ENCODE measurements at regions not wholly inside any gene's neighbourhood (a gene's known extent, or its start where the extent isn't known, plus 50 kb on each side); places are given as distances from the start of the nearest gene placed in this dataset.

- no peak for DNase-seq
These were observed 59.9 kb downstream of the BMP4 start for GRCh38 chr14:53896726-53897125.

- no peak for DNase-seq
These were observed 62.2 kb downstream of the BMP4 start for GRCh38 chr14:53894456-53894855.

GRCh38 chr14:53893374-53893773 is 63.3 kb downstream of the BMP4 start:
- no peak for DNase-seq

GRCh38 chr14:53890611-53891101 is 66.0 kb downstream of the BMP4 start:
- no peak for DNase-seq

- no peak for DNase-seq
These were observed 67.9 kb downstream of the BMP4 start for GRCh38 chr14:53888535-53889386.

GRCh38 chr14:53885136-53885640 is 71.4 kb downstream of the BMP4 start:
- no peak for DNase-seq

GRCh38 chr14:53884601-53885000 is 72.0 kb downstream of the BMP4 start:
- DNase-seq = no peak

GRCh38 chr14:53883739-53884138 is 72.9 kb downstream of the BMP4 start:
- DNase-seq = no peak

GRCh38 chr14:53882684-53883083 is 73.9 kb downstream of the BMP4 start:
- no peak for DNase-seq

- no peak for DNase-seq
These were observed 74.7 kb downstream of the BMP4 start for GRCh38 chr14:53881921-53882320.

- no peak for DNase-seq
These were observed 75.3 kb downstream of the BMP4 start for GRCh38 chr14:53881161-53881871.

GRCh38 chr14:53880761-53881160 is 75.9 kb downstream of the BMP4 start:
- no peak for DNase-seq

GRCh38 chr14:53879747-53880146 is 76.9 kb downstream of the BMP4 start:
- no peak for DNase-seq

GRCh38 chr14:53879022-53879686 is 77.5 kb downstream of the BMP4 start:
- no peak for DNase-seq

- no peak for DNase-seq
These were observed 81.2 kb downstream of the BMP4 start for GRCh38 chr14:53875324-53875897.

- no peak for DNase-seq
These were observed 81.9 kb downstream of the BMP4 start for GRCh38 chr14:53874704-53875103.

- no peak for DNase-seq
These were observed 83.9 kb downstream of the BMP4 start for GRCh38 chr14:53872681-53873089.

- DNase-seq = no peak
These were observed 84.7 kb downstream of the BMP4 start for GRCh38 chr14:53871951-53872350.

GRCh38 chr14:53871011-53871410 is 85.6 kb downstream of the BMP4 start:
- DNase-seq = no peak

- DNase-seq = no peak
These were observed 90.9 kb downstream of the BMP4 start for GRCh38 chr14:53865711-53866110.

GRCh38 chr14:53861781-53862180 is 94.8 kb downstream of the BMP4 start:
- no peak for DNase-seq

GRCh38 chr14:53858345-53858684 is 98.3 kb downstream of the BMP4 start:
- DNase-seq = no peak

Measured in activated naive CD4-positive, alpha-beta T cell treated with anti-CD3 and anti-CD28 coated beads, Interleukin-2, amount 50 U/mL, for 16 hours (primary cell).